NCI-H526 (cell line): ENCODE measurements at regions not wholly inside any gene's neighbourhood (a gene's known extent, or its start where the extent isn't known, plus 50 kb on each side); places are given as distances from the start of the nearest gene placed in this dataset.

Experiments used
- DNase-seq, 2 experiments: peaks; one replicate each; lab custom pipeline; 2025; lab: John Stamatoyannopoulos, UW

DNA sequence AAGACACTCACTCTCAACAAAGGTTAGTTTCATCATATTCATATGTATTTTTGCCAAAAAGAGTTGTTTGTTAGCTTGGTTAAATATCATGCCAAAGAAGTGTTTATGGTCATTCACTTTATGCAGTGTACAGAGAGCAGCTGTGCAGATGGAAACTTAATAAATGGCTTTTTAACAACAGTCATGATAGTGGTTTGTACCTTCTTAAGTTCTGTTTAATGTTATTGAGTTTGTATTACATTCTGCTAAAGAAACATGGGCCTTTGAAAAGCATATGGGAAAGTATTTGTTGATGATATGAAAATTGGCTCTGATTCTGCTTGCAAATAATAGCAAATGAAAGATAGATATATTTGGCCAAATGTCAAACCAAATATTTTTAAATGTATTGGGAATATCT lies 607.3 kb downstream of the NCAM2 start:
- DNase-seq = no peak

DNA sequence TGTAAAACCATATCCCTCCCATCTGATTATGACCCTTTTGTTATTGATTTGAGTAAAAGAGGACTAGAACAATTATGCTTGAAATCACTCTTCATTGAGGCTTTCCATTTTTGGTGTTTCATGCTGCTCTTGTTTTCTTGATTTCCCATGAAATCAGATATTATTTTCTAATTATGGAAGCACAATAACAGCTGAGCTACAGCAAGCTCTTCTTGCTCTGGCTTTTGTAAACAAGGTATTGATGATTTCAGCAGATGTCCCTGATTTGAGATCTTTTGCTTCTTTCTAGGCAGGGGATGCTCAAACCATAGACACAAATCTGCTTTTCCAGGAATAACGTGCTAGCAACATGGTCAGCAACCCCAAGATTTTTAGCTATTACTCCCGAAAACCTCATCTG lies 607.8 kb downstream of the NCAM2 start:
- DNase-seq = no peak

DNA sequence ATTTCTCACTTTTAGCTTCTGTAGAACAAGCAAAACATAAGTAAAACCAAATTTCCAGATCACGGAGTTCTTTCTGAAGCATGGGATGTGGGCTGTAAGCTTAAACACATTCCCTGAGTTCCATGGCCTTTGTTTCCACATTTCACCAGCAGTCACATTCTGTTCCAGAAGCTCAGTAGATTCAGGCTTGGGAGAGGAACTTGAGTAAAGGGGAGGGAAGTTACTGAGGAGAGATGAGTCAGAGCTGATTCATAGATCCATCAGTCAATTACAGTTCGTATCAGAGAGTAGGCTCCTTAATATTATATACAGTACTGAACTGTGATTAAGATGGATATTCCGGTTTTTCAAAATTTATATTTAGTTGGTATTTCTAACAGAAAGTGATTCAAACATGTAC lies 614.3 kb downstream of the NCAM2 start:
- DNase-seq = no peak

DNA sequence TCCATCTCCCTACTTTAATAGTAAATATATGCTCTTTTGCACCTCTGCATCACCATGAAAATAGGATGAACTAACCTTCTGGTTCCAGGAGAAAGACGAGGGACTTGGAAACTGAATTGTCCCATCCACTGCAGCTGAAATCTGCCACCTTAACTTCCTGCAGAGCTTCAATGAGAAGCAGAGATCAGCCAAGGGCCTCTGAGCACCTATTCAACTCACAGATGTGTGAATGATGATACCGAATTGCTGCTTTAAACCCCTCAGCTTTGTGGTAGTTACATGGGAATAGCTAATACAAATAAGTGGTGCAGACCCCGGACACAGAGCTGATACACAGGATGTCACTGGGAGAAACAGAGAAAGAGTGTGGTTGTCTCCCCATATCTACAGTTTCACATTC lies 616.8 kb downstream of the NCAM2 start:
- DNase-seq = no peak

DNA sequence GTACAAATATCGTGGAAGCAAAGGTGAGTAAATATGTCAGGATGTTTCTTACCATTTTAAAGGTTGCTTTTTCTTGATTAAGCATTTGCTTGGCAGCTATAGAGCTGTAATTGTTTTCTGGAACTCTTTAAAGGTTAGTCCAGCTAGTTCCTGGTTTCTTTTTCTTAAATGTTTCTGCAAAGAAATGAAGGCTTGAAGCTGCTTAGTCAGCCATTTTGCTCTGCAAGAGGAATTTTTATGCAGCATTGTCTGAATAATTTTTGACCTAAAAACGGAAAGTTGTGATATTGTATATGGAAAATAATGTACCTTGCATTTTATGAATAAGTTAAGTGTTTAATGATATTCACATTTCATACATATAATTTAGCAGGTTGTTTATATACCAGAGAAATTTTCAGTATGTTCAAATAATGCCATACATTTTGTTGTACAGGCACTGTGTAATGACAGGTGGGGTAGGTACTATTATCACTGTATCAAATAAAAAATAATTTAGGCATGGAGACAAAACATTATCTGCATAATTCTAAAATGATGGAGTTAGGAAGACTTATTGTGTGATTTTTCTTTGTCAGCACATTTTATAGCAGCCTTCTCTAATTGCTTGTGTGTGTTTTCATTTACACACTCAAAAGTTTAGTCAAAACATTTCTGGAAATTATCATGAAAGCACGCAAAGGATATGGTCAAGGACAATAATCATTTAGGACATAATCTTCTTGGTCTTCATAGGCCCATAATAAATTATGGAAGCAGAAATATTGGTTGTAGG lies 624.4 kb downstream of the NCAM2 start:
- no peak for DNase-seq

DNA sequence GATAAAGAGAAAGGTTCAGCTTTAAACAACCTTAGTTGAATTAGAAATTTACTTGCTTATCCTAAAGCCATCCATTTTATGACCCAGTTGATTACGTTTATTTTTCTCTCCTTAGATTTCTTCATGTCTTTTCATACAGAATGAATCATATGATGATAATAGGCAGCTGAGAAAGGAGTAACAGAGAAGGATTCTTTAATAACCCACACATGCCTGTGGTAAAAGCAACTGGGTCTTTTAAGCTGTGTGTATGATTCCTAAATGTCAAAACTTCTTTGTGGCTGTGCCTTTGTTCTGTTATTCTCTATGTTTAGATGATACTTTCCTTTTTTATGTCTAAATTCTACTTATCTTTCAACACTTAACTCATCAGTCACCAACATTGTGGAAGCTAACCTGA lies 626.5 kb downstream of the NCAM2 start:
- no peak for DNase-seq

DNA sequence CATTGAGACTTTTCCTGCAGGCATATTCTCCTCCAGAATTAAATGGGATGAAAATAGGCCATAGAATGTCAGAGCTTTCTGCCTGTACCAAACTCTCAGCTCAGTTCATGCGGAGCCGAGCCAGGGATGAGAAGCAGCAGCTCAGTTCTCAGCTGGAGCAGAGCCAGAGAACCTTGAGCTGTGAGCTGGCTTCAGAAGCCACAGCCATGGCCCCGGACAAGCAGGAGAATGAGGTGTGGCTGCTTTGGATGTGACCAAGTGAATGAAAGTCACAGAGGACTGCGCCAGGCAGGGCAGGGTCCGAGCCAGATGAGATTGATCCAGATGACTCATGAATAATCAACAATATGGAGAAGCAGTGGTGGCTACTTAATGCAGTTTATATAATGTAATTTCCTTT lies 633.8 kb downstream of the NCAM2 start:
- no peak for DNase-seq

DNA sequence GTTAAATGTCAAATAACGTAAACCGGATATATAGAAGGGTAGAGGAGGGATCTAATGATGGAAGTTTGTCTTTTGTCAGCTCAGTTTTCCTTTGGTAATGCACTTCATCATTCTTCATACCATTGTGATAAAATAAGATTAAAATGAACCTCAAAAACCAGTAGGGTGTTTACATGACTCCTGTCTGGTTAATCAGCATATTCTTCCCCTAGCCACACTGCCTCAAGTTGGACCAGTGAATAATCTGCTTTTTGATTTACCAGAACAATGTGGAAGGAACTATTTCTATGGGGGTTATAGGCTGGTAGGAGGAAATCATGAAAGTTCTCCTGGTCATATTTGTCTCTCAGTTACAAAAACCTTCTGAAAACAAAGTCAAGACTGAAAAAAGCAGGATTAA lies 634.7 kb downstream of the NCAM2 start:
- DNase-seq = no peak

DNA sequence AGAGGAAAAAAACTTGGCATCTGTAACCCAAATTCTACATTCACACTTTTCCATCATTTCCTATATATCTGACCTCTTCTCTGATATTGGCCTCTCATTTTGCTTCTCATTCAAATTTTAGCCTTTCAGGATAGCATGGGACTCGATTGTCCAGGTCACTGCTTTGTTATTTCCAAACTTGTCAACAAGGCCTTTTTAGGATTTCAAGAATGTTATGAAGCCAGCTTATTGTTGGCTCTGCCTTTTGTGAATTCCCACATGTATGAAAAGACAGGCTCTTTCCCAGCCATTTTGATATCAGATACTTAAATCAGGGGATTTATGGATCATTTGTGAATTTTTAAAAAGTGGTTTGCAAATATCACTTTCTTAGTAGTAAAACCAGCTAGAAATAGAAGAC lies 663.5 kb downstream of the NCAM2 start:
- DNase-seq = no peak

DNA sequence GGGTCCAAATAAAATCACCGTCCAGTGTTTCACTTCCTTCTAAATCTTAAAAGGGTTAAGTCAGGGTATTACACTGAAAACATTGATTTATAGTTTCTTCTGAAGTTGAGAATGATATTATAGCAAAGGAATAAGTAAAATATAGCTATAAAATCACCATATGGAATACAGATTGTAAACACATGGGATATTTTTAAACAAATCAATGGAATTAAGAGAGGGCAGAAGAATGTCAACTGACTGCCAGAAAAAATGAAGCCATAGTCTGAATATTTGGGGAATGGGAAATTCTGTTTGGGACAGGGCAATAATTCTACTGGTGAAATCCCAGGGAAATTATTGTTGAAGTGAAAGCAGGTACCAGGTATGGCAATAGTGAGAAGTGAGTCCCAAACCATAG lies 664.6 kb downstream of the NCAM2 start:
- no peak for DNase-seq

DNA sequence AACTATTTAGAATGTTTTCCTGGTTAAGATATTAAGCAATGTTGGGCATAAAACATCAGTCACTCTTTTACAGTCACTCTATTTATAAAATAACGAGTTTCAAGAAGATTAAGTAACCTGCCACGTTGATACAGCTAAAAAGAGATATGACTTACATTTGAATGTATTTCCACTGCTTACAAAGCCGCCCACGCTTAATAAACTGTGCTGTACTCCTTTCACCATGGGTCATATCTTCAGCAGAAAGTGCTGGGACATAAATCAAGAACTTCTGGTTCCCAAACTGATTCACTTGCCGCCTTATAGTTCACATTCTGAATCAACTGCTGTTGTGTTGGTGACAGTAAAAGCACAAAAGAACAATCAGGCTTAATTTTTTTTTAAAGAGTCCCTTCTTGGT lies 666.7 kb downstream of the NCAM2 start:
- DNase-seq = no peak

DNA sequence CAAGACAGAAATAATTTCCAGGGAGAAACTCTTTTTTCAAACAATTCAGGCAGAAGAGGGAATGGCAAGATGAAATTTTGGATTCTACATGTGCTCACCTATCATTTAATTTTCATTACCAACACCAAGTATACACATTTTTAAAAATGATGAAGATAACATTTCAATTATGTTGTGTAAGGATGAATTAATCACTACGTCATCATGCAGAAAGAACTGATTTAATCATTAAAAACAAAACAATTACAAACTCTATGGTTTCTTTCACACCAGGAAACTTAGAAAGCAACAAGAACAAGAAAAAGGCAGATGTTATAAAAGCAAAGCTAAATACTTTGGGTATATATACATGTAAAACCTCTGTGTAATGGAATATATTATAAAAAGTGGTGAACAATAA lies 668.5 kb downstream of the NCAM2 start:
- no peak for DNase-seq

DNA sequence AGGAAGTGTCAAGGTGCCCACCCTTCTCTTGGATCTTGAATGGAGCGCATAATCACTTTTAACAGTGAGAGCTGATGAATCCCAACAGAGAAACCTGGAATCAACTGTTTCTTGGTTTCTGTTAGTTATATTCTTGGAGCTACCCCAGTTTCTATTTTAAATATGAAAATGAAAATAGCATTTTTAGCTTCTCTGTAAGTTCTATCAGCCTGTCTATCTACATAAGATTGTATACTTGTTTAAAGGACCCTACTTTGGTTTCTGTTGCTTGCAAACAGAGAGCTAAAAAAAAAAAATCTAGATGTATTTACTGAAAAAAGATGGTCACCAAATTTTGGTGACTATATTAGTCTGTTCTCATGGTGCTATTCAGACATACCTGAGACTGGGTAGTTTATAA lies 670.0 kb downstream of the NCAM2 start:
- DNase-seq = no peak

DNA sequence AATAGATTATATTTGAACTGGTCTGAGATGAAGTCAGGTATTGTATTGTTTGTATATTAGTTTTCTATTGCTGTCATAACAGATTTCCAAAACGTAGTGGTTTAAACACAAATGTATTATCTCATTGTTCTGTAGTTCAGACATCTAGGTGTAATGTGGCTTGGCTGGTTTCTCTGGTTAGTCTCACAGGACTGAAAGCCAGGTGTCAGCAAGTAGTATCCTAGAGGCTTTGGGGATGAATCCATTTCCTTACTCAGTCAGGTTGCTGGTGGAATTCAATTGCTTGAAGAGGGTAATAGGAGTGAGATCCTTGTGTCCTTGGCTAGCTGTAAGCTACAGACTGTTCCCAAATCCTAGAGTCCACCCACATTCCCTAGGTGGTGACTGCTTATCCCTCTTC lies 675.8 kb downstream of the NCAM2 start:
- DNase-seq = no peak

DNA sequence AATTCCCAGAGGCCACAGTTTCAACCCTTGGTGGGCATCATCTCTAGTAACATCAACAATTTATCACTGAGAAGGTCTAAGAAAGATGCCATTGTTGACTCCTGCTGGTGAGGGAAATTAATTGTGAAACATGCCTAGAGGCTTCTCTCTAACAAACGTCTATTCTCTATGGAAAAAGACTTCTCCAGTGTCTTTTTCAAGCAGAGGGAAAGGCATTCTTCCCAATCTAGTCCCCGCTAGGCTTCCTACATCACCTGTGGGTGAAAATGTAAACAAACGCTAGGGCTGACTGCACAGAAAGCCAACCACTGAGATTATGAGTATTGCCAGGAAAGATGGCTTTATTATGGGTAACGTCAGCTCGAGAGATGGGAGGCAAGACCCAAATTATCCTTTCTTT lies 677.4 kb downstream of the NCAM2 start:
- no peak for DNase-seq

DNA sequence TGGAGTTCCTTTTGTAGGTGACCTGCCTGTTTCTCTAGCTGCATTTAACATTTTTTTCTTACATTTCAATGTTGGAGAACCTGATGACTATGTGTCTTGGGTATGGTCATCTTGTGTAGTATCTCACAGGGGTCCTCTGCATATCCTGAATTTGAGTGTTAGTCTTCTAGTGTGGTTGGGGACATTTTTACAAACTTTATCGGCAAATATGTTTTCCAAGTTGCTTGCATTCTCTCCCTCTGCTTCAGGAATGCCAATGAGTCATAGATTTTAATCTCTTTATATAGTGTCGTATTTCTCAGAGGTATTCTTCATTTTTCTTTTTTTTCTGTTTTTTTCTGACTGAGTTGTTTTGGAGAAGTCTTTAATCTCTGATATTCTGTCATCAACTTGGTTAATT lies 684.0 kb downstream of the NCAM2 start:
- no peak for DNase-seq

DNA sequence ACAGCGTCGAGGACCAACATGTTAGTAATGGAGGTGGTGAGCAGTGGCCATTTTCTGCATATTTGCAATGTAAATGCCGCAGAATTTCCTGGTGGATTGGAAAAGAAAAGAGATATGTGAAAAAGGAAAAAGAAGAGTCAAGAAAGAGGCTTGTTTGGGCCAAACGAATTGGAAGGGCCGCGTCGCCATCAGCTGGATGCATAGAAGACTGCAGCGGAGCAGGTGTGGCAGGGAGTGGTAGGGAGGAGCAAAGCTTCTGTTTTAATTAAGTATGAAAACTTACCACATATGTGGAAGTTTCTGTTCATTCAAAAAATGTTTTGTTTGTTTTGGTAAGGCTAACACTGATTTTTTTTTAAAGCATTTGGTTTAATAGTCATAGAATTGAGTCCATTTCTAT lies 690.7 kb downstream of the NCAM2 start:
- DNase-seq = peak in 1 of 2 experiments; percentile 2

DNA sequence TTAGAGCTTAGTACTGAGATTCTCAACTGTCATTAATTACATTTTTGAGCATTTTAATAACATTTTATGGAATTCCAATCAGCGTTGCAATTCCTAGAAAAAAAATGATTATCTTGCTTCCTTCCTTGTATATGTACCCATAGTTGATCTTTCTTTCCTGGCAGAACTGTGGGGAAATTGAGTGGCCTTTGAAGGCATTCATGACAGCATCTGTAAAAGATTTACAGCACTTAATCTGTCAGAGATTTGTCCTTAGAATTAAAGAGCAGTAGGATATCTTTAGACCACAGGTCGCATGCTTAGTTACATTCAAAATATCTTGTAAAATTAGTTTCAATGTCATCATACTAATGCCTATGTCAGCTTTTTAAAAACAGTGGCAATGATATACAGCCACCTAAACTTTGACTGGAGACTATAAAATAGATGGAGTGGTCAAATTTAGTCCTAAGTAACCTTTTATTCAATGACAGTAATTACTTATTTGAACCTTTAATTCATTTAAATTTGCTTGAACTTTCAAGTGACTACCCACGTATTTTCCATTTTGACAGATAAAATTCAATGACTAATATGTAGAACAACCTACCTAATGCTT lies 692.0 kb downstream of the NCAM2 start:
- no peak for DNase-seq

DNA sequence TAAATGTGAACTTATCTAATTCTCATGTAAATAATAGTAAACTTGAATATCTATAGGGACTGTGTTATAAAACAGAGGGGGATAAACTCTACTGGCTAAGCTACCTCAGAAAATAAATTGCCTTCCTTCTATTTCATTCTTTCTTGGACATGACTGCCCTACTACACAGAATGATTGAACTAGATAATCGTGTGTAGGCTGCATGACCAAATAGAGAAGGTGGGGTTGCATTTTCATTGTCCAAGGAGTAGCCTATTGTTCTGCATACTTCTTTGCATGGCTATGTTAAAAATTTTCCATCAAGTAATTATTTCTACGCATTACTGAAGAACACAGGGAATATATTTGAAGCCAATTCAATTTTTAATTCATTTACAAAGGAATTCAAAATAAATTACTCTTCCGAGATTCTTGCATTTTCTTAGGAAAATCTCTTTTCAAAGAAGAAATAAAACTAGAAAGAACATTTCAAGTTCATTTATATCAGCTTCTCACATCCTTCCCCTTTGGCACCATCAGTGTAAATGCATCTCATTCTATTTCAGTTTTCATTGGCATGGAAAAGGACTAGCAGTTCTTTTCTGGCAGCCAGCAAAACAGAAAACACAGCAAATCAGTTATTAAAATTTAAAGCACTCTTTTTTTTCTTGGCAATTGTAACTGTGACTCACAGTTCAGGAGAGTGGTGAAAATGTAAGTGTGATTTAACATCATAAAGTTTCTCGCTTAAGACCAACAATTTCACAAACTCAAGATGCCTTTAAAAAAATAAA lies 714.7 kb downstream of the NCAM2 start:
- DNase-seq = no peak

DNA sequence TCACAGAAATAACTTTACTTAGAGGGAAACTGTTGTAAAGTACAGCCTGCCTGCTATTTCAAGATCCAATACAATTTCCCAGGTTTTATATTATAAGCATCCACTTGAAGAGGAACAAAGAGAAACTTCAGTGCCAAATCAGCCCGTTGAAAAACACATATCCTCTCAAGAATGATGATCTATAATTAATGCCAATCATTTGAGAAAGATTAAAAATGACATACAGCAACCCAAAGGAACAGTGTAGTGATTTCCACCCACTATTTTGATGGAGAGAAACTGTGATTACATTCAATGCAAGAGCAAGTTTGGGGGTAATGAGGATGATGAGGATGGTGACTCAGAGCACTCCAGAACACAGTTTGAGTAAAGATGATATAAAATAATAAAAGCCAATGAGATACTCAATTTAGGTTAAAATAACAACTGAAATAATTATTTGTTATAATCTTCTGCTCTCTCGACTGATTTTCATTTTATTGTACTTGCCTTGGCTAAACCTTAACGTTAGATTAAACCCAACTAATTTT lies 715.5 kb downstream of the NCAM2 start:
- DNase-seq = no peak

DNA sequence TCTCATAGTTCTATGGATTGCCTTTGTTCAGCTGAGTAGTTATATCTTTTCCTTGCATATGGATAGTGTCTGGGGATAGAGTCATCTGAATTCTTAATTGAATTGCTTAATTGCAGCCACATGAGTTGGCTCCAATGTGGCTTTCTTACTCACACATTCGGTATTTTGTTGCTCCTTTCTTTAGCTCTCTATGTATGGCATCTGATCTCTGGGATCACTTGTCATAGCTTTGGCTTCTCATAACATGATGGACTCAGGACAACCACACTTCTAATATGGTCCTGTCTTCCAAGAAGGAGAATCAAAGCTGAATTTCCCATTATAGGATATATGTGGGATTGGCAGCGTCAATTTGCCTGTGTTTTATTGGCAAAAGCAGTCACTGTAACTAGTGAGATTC lies 716.2 kb downstream of the NCAM2 start:
- no peak for DNase-seq

DNA sequence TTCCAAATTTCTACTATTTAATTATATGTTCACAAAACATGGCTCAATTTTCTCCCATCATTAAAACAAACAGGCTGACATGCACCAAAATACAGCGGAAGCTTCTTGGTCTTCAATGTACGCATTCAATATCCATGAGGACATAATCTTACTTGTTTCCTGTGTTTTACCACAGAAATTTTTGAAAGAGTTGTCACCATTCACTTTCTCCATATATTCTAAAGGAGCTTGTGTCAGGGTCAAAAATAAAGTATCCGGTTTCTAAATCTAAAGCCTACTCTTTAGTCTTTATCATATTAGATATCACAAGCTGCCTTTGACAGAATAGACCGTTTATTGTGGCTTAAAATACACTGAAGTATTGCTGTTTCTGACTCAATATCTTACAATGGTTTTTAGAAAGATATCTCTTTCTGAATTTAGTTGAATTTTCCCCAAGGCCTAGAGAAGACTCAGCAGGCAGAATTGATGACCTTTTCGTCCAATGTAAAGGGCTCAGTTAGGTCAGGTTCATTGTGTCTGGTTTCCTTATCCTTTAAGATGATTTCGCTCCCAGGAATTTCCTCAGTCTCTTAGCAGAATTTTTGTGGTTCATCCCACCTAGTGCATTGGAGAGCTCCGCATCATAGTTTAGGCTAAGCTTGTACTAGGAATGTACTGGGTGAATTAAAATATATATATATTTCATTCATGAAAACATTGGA lies 717.2 kb downstream of the NCAM2 start:
- DNase-seq = no peak
